Embryonic facial prominence (tissue), 1 donor: ENCODE measurements at regions not wholly inside any gene's neighbourhood (a gene's known extent, or its start where the extent isn't known, plus 50 kb on each side); places are given as distances from the start of the nearest gene placed in this dataset.

ENCODE experiments used
- DNase-seq: peaks from one replicate; pipeline ENCODE4 v3.0.0-alpha.2; 2016; ENCODE audit errors: extremely low spot score

DNA sequence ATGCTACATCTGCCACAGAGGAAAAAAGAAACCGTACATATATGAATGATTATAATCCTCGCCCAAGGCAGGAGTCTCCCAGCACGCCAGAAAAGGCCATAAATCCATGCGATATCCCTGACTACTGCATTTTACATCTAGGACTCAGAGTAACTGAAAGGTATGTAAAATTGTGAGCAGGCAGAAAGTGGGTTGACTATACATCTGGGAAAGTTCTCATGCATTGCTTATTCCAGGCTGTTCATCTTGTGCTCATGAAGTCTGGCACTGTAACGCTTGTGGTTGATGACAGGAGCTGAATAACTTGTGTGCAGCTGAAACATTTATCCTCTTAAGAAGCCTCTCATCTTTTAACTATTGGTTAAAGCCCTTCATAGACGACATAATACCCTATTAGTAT, 193.4 kb upstream of the STEAP4 start:
- DNase-seq, result peak; percentile 54

- DNase-seq, result no peak
Observed at GRCh38 chr7:88495881-88496725, 189.4 kb upstream of the STEAP4 start.

DNA sequence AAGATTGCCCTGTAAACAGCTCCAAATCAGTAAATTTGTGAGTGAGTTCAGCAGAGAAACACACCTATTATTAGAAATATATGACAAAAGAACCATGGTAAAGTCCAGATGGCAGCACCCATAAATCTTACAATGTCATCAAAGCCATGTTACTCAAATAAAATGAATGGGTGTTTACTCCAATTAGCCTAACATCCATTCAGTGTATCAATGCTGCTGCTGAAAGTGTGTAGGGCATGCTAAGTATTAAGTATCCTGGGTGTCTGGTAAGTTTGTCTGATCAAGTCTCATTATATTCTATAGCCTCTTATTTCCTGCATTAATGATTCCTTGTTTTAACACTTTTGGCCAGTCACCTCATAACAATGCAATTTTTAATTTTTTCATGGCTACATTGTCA, 185.5 kb upstream of the STEAP4 start:
- DNase-seq, result no peak

- DNase-seq, result no peak
Observed at GRCh38 chr7:88490874-88491273, 184.2 kb upstream of the STEAP4 start.

GRCh38 chr7:88490161-88490560, 183.5 kb upstream of the STEAP4 start:
- no peak for DNase-seq

- no peak for DNase-seq
Observed at GRCh38 chr7:88485821-88486220, 179.1 kb upstream of the STEAP4 start.

GRCh38 chr7:88484551-88484950, 177.9 kb upstream of the STEAP4 start:
- DNase-seq, result no peak

GRCh38 chr7:88480896-88481295, 174.2 kb upstream of the STEAP4 start:
- no peak for DNase-seq

GRCh38 chr7:88480271-88480670, 173.6 kb upstream of the STEAP4 start:
- DNase-seq, result no peak

- no peak for DNase-seq
Observed at GRCh38 chr7:88477976-88478375, 171.3 kb upstream of the STEAP4 start.

GRCh38 chr7:88465600-88465999, 158.9 kb upstream of the STEAP4 start:
- DNase-seq, result no peak

DNA sequence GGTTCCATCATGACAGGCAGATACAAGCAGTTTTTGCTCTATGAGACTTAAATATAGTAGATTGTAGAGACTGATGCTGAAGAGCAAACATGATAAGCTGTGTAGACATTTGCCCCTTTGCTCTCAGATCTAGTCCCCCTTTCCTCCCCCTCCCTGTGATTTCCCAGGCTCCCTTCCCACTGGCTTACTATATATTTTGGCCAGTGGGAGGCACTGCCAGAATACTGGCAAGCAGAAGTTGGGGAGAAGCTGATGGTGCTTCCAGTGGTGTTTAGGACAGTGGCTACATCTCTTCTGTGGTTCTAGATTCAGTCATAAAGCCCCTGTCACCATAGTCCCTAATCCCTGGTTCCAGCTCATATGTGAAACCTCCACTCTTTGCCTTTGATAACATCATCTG, 156.1 kb upstream of the STEAP4 start:
- DNase-seq, result no peak

- DNase-seq, result no peak
Observed at GRCh38 chr7:88460650-88461049, 154.0 kb upstream of the STEAP4 start.

DNA sequence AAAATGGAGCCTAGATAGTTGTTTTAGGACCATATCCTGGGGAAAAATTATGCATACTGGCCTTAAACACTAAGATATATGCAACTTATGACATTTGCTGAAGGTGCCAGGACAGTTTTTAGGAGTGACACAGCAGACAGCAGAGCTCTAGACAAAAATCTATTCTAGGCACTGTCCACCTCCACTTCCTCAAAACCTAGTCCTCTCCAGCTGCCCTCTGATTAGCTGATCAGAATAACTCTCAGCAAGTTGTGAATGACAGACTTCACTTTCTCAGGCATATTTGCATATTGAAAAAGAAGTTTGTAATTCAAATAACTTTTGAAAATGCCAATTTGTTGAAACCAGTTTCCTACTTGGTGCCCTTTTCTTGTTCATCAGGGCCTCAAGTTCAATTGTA, 152.3 kb upstream of the STEAP4 start:
- no peak for DNase-seq

GRCh38 chr7:88458279-88458678, 151.6 kb upstream of the STEAP4 start:
- DNase-seq, result no peak

GRCh38 chr7:88457320-88457719, 150.6 kb upstream of the STEAP4 start:
- no peak for DNase-seq

DNA sequence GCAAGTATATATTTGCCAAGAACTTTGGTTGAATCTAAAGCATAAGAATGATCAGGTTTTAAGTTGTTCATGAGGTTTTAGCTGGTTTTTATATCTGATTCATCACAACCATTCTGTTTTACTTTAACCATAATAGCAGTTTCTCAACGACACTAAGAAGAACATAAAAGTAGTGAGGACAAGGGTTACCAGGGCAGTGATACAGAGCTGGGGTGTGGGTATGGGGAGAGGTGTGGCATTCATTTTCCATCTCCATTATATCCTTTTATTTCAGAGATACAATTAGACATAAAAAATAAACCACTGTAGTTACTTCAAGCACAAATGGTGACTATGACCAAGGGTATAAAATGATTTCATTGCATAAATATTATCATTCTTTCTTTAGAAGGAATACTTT, 149.8 kb upstream of the STEAP4 start:
- DNase-seq, result no peak

- DNase-seq, result no peak
Observed at GRCh38 chr7:88455696-88456095, 149.0 kb upstream of the STEAP4 start.

DNA sequence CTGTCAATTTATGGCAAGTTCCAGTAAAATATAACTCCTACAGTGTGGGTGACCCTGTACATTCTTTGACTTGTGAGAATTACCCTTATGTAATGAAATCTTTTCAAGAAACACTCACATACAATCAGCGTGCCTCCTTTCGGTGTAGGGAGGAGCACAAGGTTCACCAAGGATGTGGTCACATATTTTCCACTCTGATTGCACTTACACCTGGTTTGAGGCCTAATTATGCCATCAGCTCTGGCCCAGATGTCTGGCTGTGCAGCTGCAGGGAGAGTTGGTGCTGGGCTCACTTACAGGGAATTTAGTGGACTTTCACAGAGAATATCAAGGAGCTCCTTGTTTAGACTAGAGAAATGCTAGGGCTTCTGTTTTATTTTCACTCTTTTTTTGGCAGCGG, 146.0 kb upstream of the STEAP4 start:
- DNase-seq, result no peak

GRCh38 chr7:88450874-88451273, 144.2 kb upstream of the STEAP4 start:
- no peak for DNase-seq

DNA sequence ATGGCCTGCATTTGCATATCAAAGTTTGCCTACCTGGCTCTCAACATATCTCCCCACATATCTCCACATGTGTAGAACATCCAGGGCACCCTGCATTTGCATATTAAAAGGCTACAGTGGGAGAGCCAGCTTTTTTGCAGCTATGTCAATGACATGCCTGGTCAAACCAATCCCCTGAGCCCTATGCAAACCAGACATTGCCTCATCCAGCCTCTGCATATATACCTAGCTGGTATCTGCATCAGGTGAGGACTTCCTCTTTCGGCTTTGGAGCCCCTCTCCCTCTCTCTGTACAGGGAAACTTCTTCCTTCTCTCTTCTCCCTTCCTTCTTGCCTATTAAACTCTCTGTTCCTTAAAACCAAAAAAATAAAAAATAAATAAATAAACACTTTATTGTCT, 142.7 kb upstream of the STEAP4 start:
- no peak for DNase-seq

- no peak for DNase-seq
Observed at GRCh38 chr7:88442413-88442812, 135.7 kb upstream of the STEAP4 start.

- no peak for DNase-seq
Observed at GRCh38 chr7:88437132-88437531, 130.4 kb upstream of the STEAP4 start.

DNA sequence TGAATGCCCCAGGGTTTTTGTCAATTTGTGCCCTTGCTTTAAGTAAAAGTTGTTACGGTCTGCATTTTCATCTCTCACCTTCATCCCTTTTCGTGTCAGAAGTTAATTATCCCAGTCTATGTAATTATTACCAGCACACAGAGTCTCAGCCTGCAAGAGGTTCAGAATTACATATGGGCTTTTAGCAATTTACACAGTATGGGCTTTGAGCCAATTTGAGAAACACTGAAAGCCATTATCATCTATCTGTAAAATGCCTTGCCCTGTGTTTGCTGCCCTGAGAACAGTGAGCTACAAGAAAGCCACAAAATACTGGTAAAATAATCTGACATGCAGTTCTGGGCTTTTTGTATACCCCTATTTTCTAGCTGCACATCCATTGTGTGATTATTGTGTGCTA, 125.6 kb upstream of the STEAP4 start:
- no peak for DNase-seq
